GM12878 (cell line): ENCODE measurements at regions not wholly inside any gene's neighbourhood (a gene's known extent, or its start where the extent isn't known, plus 50 kb on each side); places are given as distances from the start of the nearest gene placed in this dataset.

Experiments
- ATAC-seq: fragments of 200-7000 bp; cut with Tn5 transposase; 3 replicates; pipeline ENCODE4 v1.9.1; 2020; ENCODE audit warnings: mild to moderate bottlenecking, moderate library complexity
- BruUV-seq: library from RNA; stranded (reverse); fragments of 400-500 nt; replicated peaks from 2 replicates; lab custom pipeline; 2021; lab: Mats Ljungman, UMichigan
- CTCF ChIA-PET: fragments of 300-600 bp; sonication (Branson Sonifier 250); formaldehyde crosslinking; extraction: SDS; loops from one replicate; lab custom pipeline; 2021; ENCODE audit warnings: inconsistent platforms; lab: Yijun Ruan, JAX
- POLR2A ChIA-PET: fragments of 350-600 bp; formaldehyde crosslinking; extraction: SDS; loops from one replicate; lab custom pipeline; 2021; ENCODE audit warnings: inconsistent platforms; lab: Charles Lee
- RAD21 ChIA-PET: fragments of 300-600 bp; sonication (Branson Sonifier 250); formaldehyde crosslinking; loops from one replicate; lab custom pipeline; 2023; ENCODE audit warnings: antibody characterized with exemption; ENCODE audit not compliant: unreplicated experiment; lab: Charles Lee
- SMC1A ChIA-PET: fragments of 300-600 bp; sonication (Branson Sonifier 250); formaldehyde crosslinking; loops from one replicate; lab custom pipeline; 2023; ENCODE audit not compliant: unreplicated experiment, uncharacterized antibody; lab: Charles Lee
- DNase-seq: peaks from one replicate; pipeline ENCODE4 v3.0.0-alpha.2; 2011; ENCODE audit warnings: low read depth, low spot score
- FAIRE-seq: peaks from 3 replicates; lab custom pipeline; 2011; peaks lifted over from hg19 to GRCh38; lab: Jason Lieb, UNC
- H2AFZ ChIP-seq: 2 replicates; pipeline ENCODE4 v1.6.0; 2011; ENCODE audit warnings: low read depth, low read length, control low read depth; ENCODE audit not compliant: control insufficient read depth
- H3K27ac ChIP-seq: 2 replicates; pipeline ENCODE4 v1.5.1; 2011; ENCODE audit warnings: control low read depth; ENCODE audit not compliant: control insufficient read depth, insufficient read depth
- H3K27me3 ChIP-seq, 2 experiments: replicated peaks in 1 of 2; 2 replicates each; pipeline versions ENCODE4 v1.6.0 to v1.6.1; 2011; ENCODE audit warnings: low read length in 1 of 2; ENCODE audit not compliant: control insufficient read depth in 2 of 2, insufficient read depth in 2 of 2
- H3K36me3 ChIP-seq, 2 experiments: 2 replicates each; pipeline ENCODE4 v1.5.1; 2011; ENCODE audit warnings: low read length in 1 of 2; ENCODE audit not compliant: control insufficient read depth in 2 of 2, insufficient read depth in 2 of 2
- H3K4me1 ChIP-seq: 2 replicates; pipeline ENCODE4 v1.6.1; 2011; ENCODE audit warnings: mild to moderate bottlenecking, low read length, moderate library complexity, mixed read lengths; ENCODE audit not compliant: control insufficient read depth, insufficient read depth
- H3K4me2 ChIP-seq: 2 replicates; pipeline ENCODE4 v1.6.0; 2011; ENCODE audit warnings: control low read depth; ENCODE audit not compliant: control insufficient read depth, insufficient read depth
- H3K4me3 ChIP-seq: fragments of 200-600 bp; sonication (generic); 2 replicates; pipeline ENCODE4 v1.5.1; 2016
- H3K79me2 ChIP-seq: 2 replicates; pipeline ENCODE4 v1.6.0; 2011; ENCODE audit warnings: low read length; ENCODE audit not compliant: control insufficient read depth, insufficient read depth
- H3K9ac ChIP-seq: 2 replicates; pipeline ENCODE4 v1.8.0; 2011; ENCODE audit warnings: low read length, control low read depth, mixed read lengths; ENCODE audit not compliant: control insufficient read depth, insufficient read depth
- H3K9me3 ChIP-seq: replicated peaks from 3 replicates; pipeline ENCODE4 v1.5.1; 2011; ENCODE audit warnings: mild to moderate bottlenecking, low read length; ENCODE audit not compliant: control insufficient read depth, insufficient read depth
- H4K20me1 ChIP-seq: 2 replicates; pipeline ENCODE4 v1.6.0; 2011; ENCODE audit not compliant: control insufficient read depth, insufficient read depth
- ASH2L ChIP-seq: fragments of 300-600, 200-600 bp; sonication (generic); IDR thresholded peaks from 2 replicates; pipeline ENCODE4 v1.6.1; 2017; ENCODE audit warnings: low read depth, mild to moderate bottlenecking, borderline replicate concordance
- CEBPZ ChIP-seq: fragments of 150-350 bp; IDR thresholded peaks from 2 replicates; pipeline ENCODE4 v1.6.1; 2016; ENCODE audit warnings: low read depth, low read length
- E2F4 ChIP-seq: IDR thresholded peaks from 2 replicates; pipeline ENCODE4 v1.6.1; 2012; ENCODE audit warnings: low read depth, low read length, improper control_type of control experiment
- E4F1 ChIP-seq: fragments of 450-650 bp; IDR thresholded peaks from 2 replicates; pipeline ENCODE4 v1.6.1; 2018; ENCODE audit warnings: borderline replicate concordance, mild to moderate bottlenecking; ENCODE audit not compliant: partially characterized antibody
- HDAC6 ChIP-seq: fragments of 200-600 bp; sonication (generic); IDR thresholded peaks from one replicate; pipeline ENCODE4 v1.8.0; 2017; ENCODE audit warnings: antibody characterized with exemption; ENCODE audit not compliant: unreplicated experiment
- NBN ChIP-seq: fragments of 450-650 bp; IDR thresholded peaks from 2 replicates; pipeline ENCODE4 v1.6.1; 2016
- PAX5 ChIP-seq: IDR thresholded peaks from 2 replicates; pipeline ENCODE4 v1.6.1; 2011; ENCODE audit warnings: low read depth, low read length, borderline replicate concordance
- PAX8 ChIP-seq: fragments of 450-650 bp; IDR thresholded peaks from 2 replicates; pipeline ENCODE4 v1.6.1; 2017; ENCODE audit warnings: mild to moderate bottlenecking, moderate library complexity
- PKNOX1 ChIP-seq: fragments of 450-650 bp; IDR thresholded peaks from 2 replicates; pipeline ENCODE4 v1.6.1; 2016; ENCODE audit warnings: mild to moderate bottlenecking
- PML ChIP-seq: IDR thresholded peaks from 2 replicates; pipeline ENCODE4 v1.6.1; 2012; ENCODE audit warnings: low read length, inconsistent platforms
- POLR2AphosphoS5 ChIP-seq: IDR thresholded peaks from 2 replicates; pipeline ENCODE4 v1.6.1; 2011; ENCODE audit warnings: mild to moderate bottlenecking, low read length, inconsistent platforms
- RAD21 ChIP-seq: IDR thresholded peaks from 2 replicates; pipeline ENCODE4 v1.6.1; 2011; ENCODE audit warnings: mild to moderate bottlenecking, low read depth, low read length, moderate library complexity; ENCODE audit not compliant: insufficient read depth
- RBBP5 ChIP-seq: fragments of 200-600 bp; sonication (generic); conservative IDR thresholded peaks from 2 replicates; pipeline ENCODE4 v1.6.1; 2016
- SIN3A ChIP-seq: IDR thresholded peaks from 2 replicates; pipeline ENCODE4 v1.6.1; 2012; ENCODE audit warnings: low read depth, low read length, improper control_type of control experiment
- SMAD5 ChIP-seq: IDR thresholded peaks from 2 replicates; pipeline ENCODE4 v1.6.1; 2016; ENCODE audit warnings: antibody characterized with exemption, low read depth
- SREBF1 ChIP-seq: IDR thresholded peaks from 2 replicates; pipeline ENCODE4 v1.6.1; 2012; ENCODE audit warnings: mild to moderate bottlenecking, low read length
- STAT3 ChIP-seq: IDR thresholded peaks from 2 replicates; pipeline ENCODE4 v1.6.1; 2011; ENCODE audit warnings: low read depth, low read length, improper control_type of control experiment
- SUPT20H ChIP-seq: IDR thresholded peaks from 2 replicates; pipeline ENCODE4 v1.6.1; 2011; ENCODE audit warnings: low read depth, mild to moderate bottlenecking, low read length, moderate library complexity, borderline replicate concordance; ENCODE audit not compliant: control insufficient read depth
- TBL1XR1 ChIP-seq: IDR thresholded peaks from 2 replicates; pipeline ENCODE4 v1.6.1; 2012; ENCODE audit warnings: low read depth, low read length, improper control_type of control experiment
- ZSCAN29 ChIP-seq: fragments of 450-650 bp; IDR thresholded peaks from 2 replicates; pipeline ENCODE4 v1.6.1; 2017; ENCODE audit warnings: mild to moderate bottlenecking, moderate library complexity
- WGBS: methylation state at CpG from one replicate; pipeline ENCODE4 v1.1.6; 2016; ENCODE audit warnings: low lambda C conversion rate; ENCODE audit not compliant: insufficient replicate concordance, insufficient coverage; ENCODE audit errors: missing lambda C conversion rate; 5-methylcytosine and 5-hydroxymethylcytosine counted together
- in situ Hi-C: fragments of 300-500 bp; cut with MboI; formaldehyde crosslinking; loops from 9 replicates; pipeline ENCODE4 v1.14.3; 2018; ENCODE audit warnings: mixed read lengths
- intact Hi-C: fragments of 100-400 bp; cut with micrococcal nuclease; formaldehyde crosslinking; loops from one replicate; pipeline ENCODE4 v1.14.2; 2022; ENCODE audit not compliant: unreplicated experiment

- POLR2A ChIA-PET = no interaction called here
- Histone ChIP-seq H3K9me3 (no peaks in the 10 kb centered on the region), H3K79me2 (no peaks in the 10 kb centered on the region), H4K20me1 (no peaks in the 10 kb centered on the region), H3K36me3 (no peaks in the 10 kb centered on the region), H3K4me1 (no peaks in the 10 kb centered on the region), H3K27me3 (no peaks in the 10 kb centered on the region), H3K4me2 (no peak overlapping the region), H3K27ac (no peak overlapping the region)
- no peak for DNase-seq
- WGBS = 26% methylated on average over 7 of the region's 7 CpGs
- no peak for ATAC-seq
- no TSS peak for BruUV-seq
- FAIRE-seq = no peak
- RAD21 ChIA-PET = no interaction called here
- intact Hi-C loops = no loop called here
- no peak for TF ChIP-seq TBL1XR1
- no peak for TF ChIP-seq PML
- no peak for TF ChIP-seq HDAC6
- TF ChIP-seq NBN = no peak
- TF ChIP-seq PKNOX1 = no peak
- no peak for TF ChIP-seq PAX5
- TF ChIP-seq E4F1 = no peak
- no peak for TF ChIP-seq RBBP5
- TF ChIP-seq SMAD5 = no peak
- no peak for TF ChIP-seq ZSCAN29
- no peak for TF ChIP-seq ASH2L
- TF ChIP-seq SREBF1 = no peak
- TF ChIP-seq STAT3 = no peak
- TF ChIP-seq SUPT20H = no peak
- no peak for TF ChIP-seq E2F4
- TF ChIP-seq PAX8 = no peak
- TF ChIP-seq POLR2AphosphoS5 = no peak
- no peak for TF ChIP-seq CEBPZ
- no peak for TF ChIP-seq RAD21
- TF ChIP-seq SIN3A = no peak
- TF ChIP-seq, all 136 proteins: peak for 0
- ChIA-PET CTCF (no interaction called here), SMC1A (no interaction called here)
- Histone ChIP-seq H3K4me3 (no peak overlapping the region), H2AFZ (no peak overlapping the region), H3K9ac (no peak overlapping the region)
- in situ Hi-C loops = no loop called here
These were observed 568.7 kb downstream of the METTL4 start for GRCh38 chr18:2002604-2003003.
